ENCODE measurements at regions not wholly inside any gene's neighbourhood (a gene's known extent, or its start where the extent isn't known, plus 50 kb on each side); places are given as distances from the start of the nearest gene placed in this dataset.

- peak; percentile 59 for DNase-seq (ENCODE audit: low read depth)
Observed at GRCh38 chr9:91037511-91038482, 236.2 kb downstream of the SYK start.

GRCh38 chr9:91038483-91039124 lies 237.0 kb downstream of the SYK start:
- no peak for DNase-seq (ENCODE audit: low read depth)
- H3K4me3 ChIP-seq (ENCODE audit: low read depth, low read length): no peak overlapping the region

More at GRCh38 chr9:91037511-91038482, 236.2 kb downstream of the SYK start:
- H3K4me3 ChIP-seq (ENCODE audit: low read depth, low read length): no peak overlapping the region

- no peak overlapping the region for H3K4me3 ChIP-seq (ENCODE audit: low read depth, low read length)
- DNase-seq (ENCODE audit: low read depth): no peak
Observed at GRCh38 chr9:91039125-91039834, 237.7 kb downstream of the SYK start.

- no peak for DNase-seq (ENCODE audit: low read depth)
- H3K4me3 ChIP-seq (ENCODE audit: low read depth, low read length): no peak overlapping the region
Observed at GRCh38 chr9:91039835-91040140, 238.2 kb downstream of the SYK start.

GRCh38 chr9:91040371-91041215 lies 239.0 kb downstream of the SYK start:
- DNase-seq (ENCODE audit: low read depth): no peak
- H3K4me3 ChIP-seq (ENCODE audit: low read depth, low read length): no peak overlapping the region

- DNase-seq (ENCODE audit: low read depth): no peak
- H3K4me3 ChIP-seq (ENCODE audit: low read depth, low read length): no peak overlapping the region
Observed at GRCh38 chr9:91042024-91042423, 240.4 kb downstream of the SYK start.

- H3K4me3 ChIP-seq (ENCODE audit: low read depth, low read length): no peak overlapping the region
- DNase-seq (ENCODE audit: low read depth): no peak
Observed at GRCh38 chr9:91042541-91042940, 240.9 kb downstream of the SYK start.

GRCh38 chr9:91043056-91043810 lies 241.6 kb downstream of the SYK start:
- H3K4me3 ChIP-seq (ENCODE audit: low read depth, low read length): no peak overlapping the region
- DNase-seq (ENCODE audit: low read depth): no peak

GRCh38 chr9:91043811-91044175 lies 242.2 kb downstream of the SYK start:
- no peak for DNase-seq (ENCODE audit: low read depth)

GRCh38 chr9:91044354-91044753 lies 242.7 kb downstream of the SYK start:
- no peak for DNase-seq (ENCODE audit: low read depth)

More at GRCh38 chr9:91043811-91044175, 242.2 kb downstream of the SYK start:
- no peak overlapping the region for H3K4me3 ChIP-seq (ENCODE audit: low read depth, low read length)

GRCh38 chr9:91045041-91045440 lies 243.4 kb downstream of the SYK start:
- no peak overlapping the region for H3K4me3 ChIP-seq (ENCODE audit: low read depth, low read length)
- no peak for DNase-seq (ENCODE audit: low read depth)

More at GRCh38 chr9:91044354-91044753, 242.7 kb downstream of the SYK start:
- no peak overlapping the region for H3K4me3 ChIP-seq (ENCODE audit: low read depth, low read length)

GRCh38 chr9:91047529-91047928 lies 245.9 kb downstream of the SYK start:
- H3K4me3 ChIP-seq (ENCODE audit: low read depth, low read length): no peak overlapping the region
- DNase-seq (ENCODE audit: low read depth): no peak

- DNase-seq (ENCODE audit: low read depth): peak; percentile 79
- no peak overlapping the region for H3K4me3 ChIP-seq (ENCODE audit: low read depth, low read length)
Observed at GRCh38 chr9:91047993-91048607, 246.5 kb downstream of the SYK start.

- no peak overlapping the region for H3K4me3 ChIP-seq (ENCODE audit: low read depth, low read length)
- no peak for DNase-seq (ENCODE audit: low read depth)
Observed at GRCh38 chr9:91048749-91049148, 247.1 kb downstream of the SYK start.

GRCh38 chr9:91053824-91054223 lies 252.2 kb downstream of the SYK start:
- H3K4me3 ChIP-seq (ENCODE audit: low read depth, low read length): no peak overlapping the region
- DNase-seq (ENCODE audit: low read depth): no peak

GRCh38 chr9:91055845-91056244 lies 254.2 kb downstream of the SYK start:
- no peak for DNase-seq (ENCODE audit: low read depth)
- H3K4me3 ChIP-seq (ENCODE audit: low read depth, low read length): no peak overlapping the region

- no peak overlapping the region for H3K4me3 ChIP-seq (ENCODE audit: low read depth, low read length)
- no peak for DNase-seq (ENCODE audit: low read depth)
Observed at GRCh38 chr9:91056486-91056885, 254.9 kb downstream of the SYK start.

- no peak overlapping the region for H3K4me3 ChIP-seq (ENCODE audit: low read depth, low read length)
- no peak for DNase-seq (ENCODE audit: low read depth)
Observed at GRCh38 chr9:91056917-91057316, 255.3 kb downstream of the SYK start.

All from skeletal muscle cell (primary cell).